Fibroblast of the aortic adventitia (primary cell): ENCODE measurements at regions not wholly inside any gene's neighbourhood (a gene's known extent, or its start where the extent isn't known, plus 50 kb on each side); places are given as distances from the start of the nearest gene placed in this dataset.

Experiments used
- DNase-seq: peaks from one replicate; pipeline ENCODE4 v3.0.0-alpha.2; 2010; ENCODE audit warnings: low read depth
- H3K4me3 ChIP-seq: 2 replicates; pipeline ENCODE4 v1.5.1; 2011; ENCODE audit warnings: low read depth, mild to moderate bottlenecking, control low read depth, low read length, moderate library complexity
- TF ChIP-seq, protein P1 (sequence below): IDR thresholded peaks from 2 replicates; pipeline ENCODE4 v1.5.1; 2011; ENCODE audit warnings: mild to moderate bottlenecking, low read length, control low read depth, inconsistent platforms; ENCODE audit not compliant: insufficient read depth

DNA sequence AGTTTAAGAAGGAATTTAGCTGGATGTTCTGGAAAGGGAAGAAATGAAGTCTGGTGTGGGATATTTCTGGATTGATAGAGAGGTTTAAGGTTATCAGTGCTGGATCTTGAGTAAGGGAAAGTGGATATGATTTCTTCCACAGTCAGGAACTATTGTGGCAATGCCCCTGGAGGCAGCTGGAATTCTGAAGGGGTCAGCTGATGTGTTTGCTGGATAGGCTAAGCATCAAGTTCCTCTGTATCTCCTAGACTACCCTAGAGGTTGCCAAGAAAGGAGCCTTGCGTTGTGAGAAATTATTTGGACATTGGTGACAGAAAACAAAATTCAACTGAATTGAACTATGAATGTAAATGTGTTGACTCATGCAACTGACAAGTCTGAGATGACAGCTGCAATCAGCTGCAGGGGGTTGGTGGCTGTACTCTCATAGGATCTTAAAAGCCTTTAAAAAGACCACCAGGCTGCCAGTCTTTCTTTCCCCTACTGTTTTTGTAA is 244.4 kb downstream of the ATXN7L3B start:
- TF ChIP-seq, protein P1, sequence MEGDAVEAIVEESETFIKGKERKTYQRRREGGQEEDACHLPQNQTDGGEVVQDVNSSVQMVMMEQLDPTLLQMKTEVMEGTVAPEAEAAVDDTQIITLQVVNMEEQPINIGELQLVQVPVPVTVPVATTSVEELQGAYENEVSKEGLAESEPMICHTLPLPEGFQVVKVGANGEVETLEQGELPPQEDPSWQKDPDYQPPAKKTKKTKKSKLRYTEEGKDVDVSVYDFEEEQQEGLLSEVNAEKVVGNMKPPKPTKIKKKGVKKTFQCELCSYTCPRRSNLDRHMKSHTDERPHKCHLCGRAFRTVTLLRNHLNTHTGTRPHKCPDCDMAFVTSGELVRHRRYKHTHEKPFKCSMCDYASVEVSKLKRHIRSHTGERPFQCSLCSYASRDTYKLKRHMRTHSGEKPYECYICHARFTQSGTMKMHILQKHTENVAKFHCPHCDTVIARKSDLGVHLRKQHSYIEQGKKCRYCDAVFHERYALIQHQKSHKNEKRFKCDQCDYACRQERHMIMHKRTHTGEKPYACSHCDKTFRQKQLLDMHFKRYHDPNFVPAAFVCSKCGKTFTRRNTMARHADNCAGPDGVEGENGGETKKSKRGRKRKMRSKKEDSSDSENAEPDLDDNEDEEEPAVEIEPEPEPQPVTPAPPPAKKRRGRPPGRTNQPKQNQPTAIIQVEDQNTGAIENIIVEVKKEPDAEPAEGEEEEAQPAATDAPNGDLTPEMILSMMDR = no peak
- H3K4me3 ChIP-seq = no peak overlapping the region
- DNase-seq = no peak

DNA sequence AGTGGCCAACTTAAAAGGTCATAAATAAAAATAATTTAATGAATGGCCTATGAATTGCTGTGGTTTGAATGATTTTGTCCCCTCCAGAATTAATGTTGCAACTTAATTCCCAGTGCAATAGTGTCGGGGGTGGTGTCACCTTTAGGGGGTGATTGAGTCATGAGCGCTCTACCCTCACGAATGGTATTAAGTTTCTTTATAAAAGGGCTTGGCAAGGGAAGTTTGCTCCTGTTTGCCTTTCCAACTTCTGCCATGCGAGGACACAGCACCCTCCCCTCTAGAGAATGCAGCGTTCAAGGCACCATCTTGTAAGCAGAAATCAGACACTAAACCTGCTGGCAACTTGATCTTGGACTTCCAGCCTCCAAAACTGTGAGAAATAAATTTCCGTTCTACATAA is 253.3 kb downstream of the ATXN7L3B start:
- TF ChIP-seq, protein P1 = no peak

DNA sequence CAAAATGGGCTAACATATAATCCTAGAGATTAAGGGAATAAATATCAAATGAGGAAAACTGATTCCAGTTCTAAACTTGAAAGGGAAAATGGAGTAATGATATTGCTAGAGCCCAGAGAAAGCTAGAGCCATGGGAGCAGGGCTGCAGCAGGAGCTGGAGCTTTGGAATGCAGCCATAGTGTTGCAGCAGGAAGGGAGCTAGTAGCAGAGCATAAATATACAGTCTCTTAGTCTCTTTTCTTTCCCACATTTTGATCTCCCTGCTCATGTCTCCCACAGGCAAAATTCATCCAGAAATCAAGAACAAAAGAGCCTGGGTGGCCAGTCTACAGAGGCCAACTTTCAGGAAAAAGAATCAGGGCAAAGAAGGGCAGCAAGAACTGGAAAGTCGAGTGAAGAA is 253.7 kb downstream of the ATXN7L3B start:
- TF ChIP-seq, protein P1 = no peak
- H3K4me3 ChIP-seq = no peak overlapping the region
- DNase-seq = no peak

More for the DNA sequence above, 253.3 kb downstream of the ATXN7L3B start:
- H3K4me3 ChIP-seq = no peak overlapping the region
- DNase-seq = no peak

DNA sequence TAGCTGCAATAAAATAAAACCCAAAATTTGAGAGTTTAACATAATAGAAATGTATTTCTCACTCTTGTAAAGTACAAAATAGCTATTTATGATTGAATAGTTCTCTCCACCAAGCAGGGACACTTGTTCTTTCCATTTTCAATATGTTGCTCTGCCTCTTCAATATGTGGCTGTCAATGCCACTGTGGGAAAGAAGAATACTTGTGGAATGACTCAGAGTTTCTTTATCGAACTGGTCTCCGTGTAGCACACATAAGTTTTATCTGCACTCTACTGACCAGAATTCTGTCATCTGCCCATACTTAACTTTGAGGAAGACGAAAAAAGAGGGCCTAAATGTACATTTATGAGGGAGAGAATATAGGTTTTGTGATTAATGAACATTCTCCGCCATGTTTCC is 256.9 kb downstream of the ATXN7L3B start:
- H3K4me3 ChIP-seq = no peak overlapping the region
- DNase-seq = no peak
- TF ChIP-seq, protein P1 = no peak

GRCh38 chr12:74801625-74802024 is 264.0 kb downstream of the ATXN7L3B start:
- TF ChIP-seq, protein P1 = no peak
- no peak for DNase-seq
- H3K4me3 ChIP-seq = no peak overlapping the region

GRCh38 chr12:74816398-74817175 is 279.0 kb downstream of the ATXN7L3B start:
- DNase-seq = no peak
- H3K4me3 ChIP-seq = no peak overlapping the region
- TF ChIP-seq, protein P1 = no peak

DNA sequence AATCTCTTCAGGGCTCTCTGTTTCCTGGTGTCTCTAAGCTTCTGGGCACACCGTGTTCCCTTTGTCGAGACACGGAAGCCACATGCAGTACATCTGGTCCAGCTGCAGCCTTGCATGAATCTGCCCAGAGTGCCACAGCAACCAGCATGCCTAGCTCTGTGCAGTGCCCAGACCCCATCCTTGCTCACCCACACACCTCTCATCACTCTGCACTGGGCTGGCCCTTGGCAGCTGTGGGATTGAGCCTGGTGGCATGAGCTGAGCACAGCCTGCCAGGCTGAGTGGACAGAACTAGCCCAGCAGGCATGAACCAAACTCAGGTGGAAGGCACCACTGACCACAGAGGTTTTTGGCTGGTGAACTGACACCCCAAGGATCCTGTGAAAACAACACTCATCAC is 279.9 kb downstream of the ATXN7L3B start:
- no peak for DNase-seq
- TF ChIP-seq, protein P1 = no peak

More for the DNA sequence above, 279.9 kb downstream of the ATXN7L3B start:
- no peak overlapping the region for H3K4me3 ChIP-seq
